ENCODE measurements at regions not wholly inside any gene's neighbourhood (a gene's known extent, or its start where the extent isn't known, plus 50 kb on each side); places are given as distances from the start of the nearest gene placed in this dataset.
A peak's percentile ranks its signal among the peaks of the same experiment; 100 is the strongest.

DNA sequence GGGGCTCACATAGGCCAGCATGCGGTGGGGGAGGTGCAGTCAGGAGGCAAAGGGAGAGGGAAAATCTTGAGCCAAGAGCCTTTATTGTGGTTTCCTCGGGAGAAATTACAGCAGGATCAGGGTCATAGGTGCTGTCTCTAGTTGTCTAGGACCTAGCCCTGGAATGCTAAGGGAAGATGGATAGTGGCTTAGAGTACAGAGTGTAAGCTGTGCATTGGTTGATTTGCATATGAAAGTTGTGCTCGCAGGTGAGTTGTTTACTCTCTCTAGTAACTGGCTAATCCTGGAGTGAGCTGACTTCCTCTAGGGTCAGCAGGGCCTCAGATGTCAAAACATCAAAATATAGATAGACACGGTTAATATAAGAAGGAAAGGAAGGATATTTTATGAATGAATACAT is 877.7 kb downstream of the TLE4 start:
- no peak overlapping the region for H3K4ac ChIP-seq (replicated peaks; ENCODE audit: insufficient read length, low read depth, low read length)
- no peak for DNase-seq (ENCODE audit: low read depth in 1 of 2, low spot score in 2 of 2)
- H2BK120ac ChIP-seq (replicated peaks; ENCODE audit: low read depth, low read length) = no peak overlapping the region
- H4K20me1 ChIP-seq (replicated peaks in 1 of 2; ENCODE audit: control insufficient read depth in 1 of 2, insufficient read depth in 2 of 2, low read length in 2 of 2) = no peaks in the 10 kb centered on the region
- no peak overlapping the region for H2AFZ ChIP-seq (ENCODE audit: low read length)
- H3K4me3 ChIP-seq (ENCODE audit: extremely low read depth in 1 of 4, insufficient read depth in 2 of 4, low read depth in 3 of 4, low read length in 4 of 4) = no peak overlapping the region
- H3K79me2 ChIP-seq (ENCODE audit: control insufficient read depth in 1 of 2, insufficient read depth in 2 of 2, low read length in 2 of 2) = no peaks in the 10 kb centered on the region
- no peaks in the 10 kb centered on the region for H3K23me2 ChIP-seq (ENCODE audit: low read depth, low read length)
- FAIRE-seq = peak; percentile 55
- no peak overlapping the region for H3K14ac ChIP-seq (ENCODE audit: insufficient read length)
- H3K4me2 ChIP-seq (ENCODE audit: insufficient read depth in 1 of 2, low read depth in 2 of 2, low read length in 2 of 2) = peak overlapping the region; percentile 2 to 48; a peak in 3 of 4 replicates
- POLR2A ChIA-PET (ENCODE audit: partially characterized antibody) = no interaction called here
- H3K9me3 ChIP-seq (ENCODE audit: insufficient read depth in 2 of 2, low read depth in 1 of 2, low read length in 1 of 2) = no peaks in the 10 kb centered on the region
- H3K23ac ChIP-seq (ENCODE audit: insufficient read length) = no peak overlapping the region
- H3K79me1 ChIP-seq (ENCODE audit: low read depth, low read length) = no peaks in the 10 kb centered on the region
- no peak overlapping the region for H4K8ac ChIP-seq (ENCODE audit: extremely low read depth, insufficient read depth, low read length)
- H4K5ac ChIP-seq (ENCODE audit: insufficient read length, low read depth, low read length) = no peak overlapping the region
- H3K56ac ChIP-seq (replicated peaks; ENCODE audit: insufficient read length, low read depth, low read length) = no peak overlapping the region
- H3K9ac ChIP-seq (replicated peaks in 1 of 4; ENCODE audit: extremely low read depth in 1 of 4, low read depth in 3 of 4, low read length in 3 of 4) = no peak overlapping the region
- H2BK5ac ChIP-seq (ENCODE audit: low read depth, low read length) = no peak overlapping the region
- peaks cover 3 to 7% (median 6%) of the 10 kb centered on the region in 4 experiments for H3K4me1 ChIP-seq (replicated peaks in 1 of 4; ENCODE audit: control insufficient read depth in 3 of 4, insufficient read depth in 4 of 4, low read length in 3 of 4)
- 0 out of 2 replicates have a peak, but pooled peaks have one; percentile 23 for TF ChIP-seq E2F6 (IDR thresholded peaks at IDR 0.05)
- no peak for TF ChIP-seq EGR1 (IDR thresholded peaks at IDR 0.05; ENCODE audit: borderline replicate concordance, low read depth, low read length)
- TF ChIP-seq PHF8 (conservative IDR thresholded peaks at IDR 0.05; ENCODE audit: low read depth, low read length) = no peak
- no peak for TF ChIP-seq GABPA (IDR thresholded peaks at IDR 0.05; ENCODE audit: borderline replicate concordance, insufficient read depth, low read length)
- no peak for TF ChIP-seq SIX5 (IDR thresholded peaks at IDR 0.05; ENCODE audit: low read depth, low read length)
- TF ChIP-seq NANOG (IDR thresholded peaks at IDR 0.05; ENCODE audit: insufficient read depth, low read depth, low read length, poor library complexity, severe bottlenecking) = no peak
- TF ChIP-seq SP4 (IDR thresholded peaks at IDR 0.05; ENCODE audit: low read length) = no peak
- TF ChIP-seq TEAD4 (IDR thresholded peaks at IDR 0.05; ENCODE audit: low read depth, low read length) = peak; percentile 77; the same call in 1 of the 2 replicates
- TF ChIP-seq JUN (IDR thresholded peaks at IDR 0.05; ENCODE audit: low read depth, low read length) = no peak
- TF ChIP-seq USF2 (IDR thresholded peaks at IDR 0.05; ENCODE audit: low read length) = no peak
- no peak for TF ChIP-seq RFX5 (IDR thresholded peaks at IDR 0.05; ENCODE audit: borderline replicate concordance, low read depth, low read length)
- TF ChIP-seq CBX5 (IDR thresholded peaks at IDR 0.05; ENCODE audit: low read depth, low read length) = no peak
- no peak for TF ChIP-seq TBP (IDR thresholded peaks at IDR 0.05; ENCODE audit: low read depth, low read length)
- TF ChIP-seq POU5F1 (IDR thresholded peaks at IDR 0.05; ENCODE audit: low read depth, low read length) = no peak
- H3K36me3 ChIP-seq (ENCODE audit: control insufficient read depth in 2 of 4, insufficient read depth in 4 of 4, low read length in 3 of 4) = no peaks in the 10 kb centered on the region; a peak in 1 of 8 replicates
- H4K91ac ChIP-seq (replicated peaks; ENCODE audit: insufficient read length, low read length) = no peak overlapping the region
- no peak overlapping the region for H3K18ac ChIP-seq (ENCODE audit: extremely low read depth, low read length)
- H2BK15ac ChIP-seq (ENCODE audit: low read length) = no peak overlapping the region
- no peak overlapping the region for H3K27ac ChIP-seq (ENCODE audit: low read depth, low read length)
- H2AK5ac ChIP-seq (ENCODE audit: low read depth, low read length) = no peak overlapping the region
- CTCF ChIA-PET (ENCODE audit: partially characterized antibody) = no interaction called here
- 75% methylated on average over 4 of the region's 4 CpGs; no CpG with 5 or more reads in 1 of the 2 experiments for WGBS, 2 experiments (ENCODE audit: extremely low coverage in 1 of 2, insufficient coverage in 1 of 2, insufficient read length in 1 of 2, insufficient replicate concordance in 2 of 2, low coverage in 1 of 2, low lambda C conversion rate in 2 of 2, missing lambda C conversion rate in 1 of 2)
- no peak overlapping the region for H2BK20ac ChIP-seq (ENCODE audit: low read length)
- H2BK12ac ChIP-seq (ENCODE audit: low read depth, low read length) = no peak overlapping the region; the same call in 1 of the 2 replicates
- H3K27me3 ChIP-seq (replicated peaks in 1 of 4; ENCODE audit: control insufficient read depth in 3 of 4, extremely low read depth in 1 of 4, insufficient read depth in 3 of 4, low read length in 3 of 4) = no peaks in the 10 kb centered on the region
